Activated T-helper 1 cell treated with anti-CD3 and anti-CD28 coated beads, Interleukin-12 subunit alpha, Interleukin-12 subunit beta, Interleukin-2, Interleukin-4 antibody, amounts not matched to agents 30 ng/mL and 10 ng/mL and 1 ng/mL, durations not matched to agents 14 hours and 24 hours and 36 hours (primary cell): ENCODE measurements at regions not wholly inside any gene's neighbourhood (a gene's known extent, or its start where the extent isn't known, plus 50 kb on each side); places are given as distances from the start of the nearest gene placed in this dataset.

Experiments used
- DNase-seq: peaks from one replicate; pipeline ENCODE4 v3.0.0; 2021; ENCODE audit warnings: low spot score
- H3K27ac Mint-ChIP-seq: one replicate; pipeline ENCODE4 v1.8.0; 2021; ENCODE audit warnings: mild to moderate bottlenecking, mixed read lengths
- H3K27me3 Mint-ChIP-seq: one replicate; pipeline ENCODE4 v1.8.0; 2022; ENCODE audit warnings: mild to moderate bottlenecking, moderate library complexity, mixed read lengths; ENCODE audit not compliant: insufficient read depth
- H3K36me3 Mint-ChIP-seq: one replicate; pipeline ENCODE4 v1.8.0; 2021; ENCODE audit warnings: low read depth, mixed read lengths
- H3K4me1 Mint-ChIP-seq: one replicate; pipeline ENCODE4 v1.8.0; 2021; ENCODE audit warnings: low read depth, mixed read lengths
- H3K4me3 Mint-ChIP-seq: one replicate; pipeline ENCODE4 v1.8.0; 2021; ENCODE audit warnings: mild to moderate bottlenecking, moderate library complexity, mixed read lengths
- H3K9me3 Mint-ChIP-seq: one replicate; pipeline ENCODE4 v1.8.0; 2021; ENCODE audit warnings: mixed read lengths
- intact Hi-C: fragments of 100-400 bp; cut with micrococcal nuclease; formaldehyde crosslinking; loops from one replicate; pipeline ENCODE4 v1.15.1; 2024

DNA sequence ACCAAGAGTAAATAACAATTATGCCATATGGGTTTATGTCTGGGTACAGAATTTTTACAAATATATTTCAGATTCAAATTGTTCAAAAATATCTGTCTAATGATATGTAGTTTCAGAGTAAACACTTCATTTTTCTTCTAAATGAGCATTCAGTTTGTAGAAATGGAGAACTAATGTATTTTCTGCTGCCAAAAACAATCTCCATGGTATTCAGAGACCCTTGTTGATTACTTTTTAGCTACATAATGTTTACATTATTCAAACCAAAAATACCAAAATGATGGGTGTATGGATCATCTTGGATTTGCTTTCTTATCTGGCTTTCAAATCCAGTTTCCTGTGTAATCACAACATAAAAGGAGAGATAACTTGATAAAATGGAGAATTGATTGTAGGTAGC lies 576.0 kb upstream of the CDH4 start:
- no peaks in the 10 kb centered on the region for H3K36me3 Mint-ChIP-seq
- no peaks in the 10 kb centered on the region for H3K27me3 Mint-ChIP-seq
- H3K27ac Mint-ChIP-seq: no peak overlapping the region
- intact Hi-C loops: no loop called here
- no peaks in the 10 kb centered on the region for H3K9me3 Mint-ChIP-seq
- no peak for DNase-seq
- H3K4me1 Mint-ChIP-seq: no peaks in the 10 kb centered on the region
- no peak overlapping the region for H3K4me3 Mint-ChIP-seq

- Mint-ChIP-seq H3K9me3 (no peaks in the 10 kb centered on the region), H3K4me1 (no peaks in the 10 kb centered on the region), H3K36me3 (no peaks in the 10 kb centered on the region), H3K27ac (no peak overlapping the region), H3K27me3 (no peaks in the 10 kb centered on the region), H3K4me3 (no peak overlapping the region)
- DNase-seq: no peak
- intact Hi-C loops: no loop called here
Observed at GRCh38 chr20:60677819-60678218, 574.2 kb upstream of the CDH4 start.

- Mint-ChIP-seq H3K4me1 (no peaks in the 10 kb centered on the region), H3K36me3 (no peaks in the 10 kb centered on the region), H3K4me3 (no peak overlapping the region), H3K9me3 (no peaks in the 10 kb centered on the region), H3K27me3 (no peaks in the 10 kb centered on the region), H3K27ac (no peak overlapping the region)
- DNase-seq: no peak
- intact Hi-C loops: no loop called here
Observed at GRCh38 chr20:60680554-60680953, 571.5 kb upstream of the CDH4 start.

- intact Hi-C loops: no loop called here
- no peaks in the 10 kb centered on the region for H3K9me3 Mint-ChIP-seq
- no peaks in the 10 kb centered on the region for H3K27me3 Mint-ChIP-seq
- H3K4me1 Mint-ChIP-seq: no peaks in the 10 kb centered on the region
- DNase-seq: no peak
- no peak overlapping the region for H3K4me3 Mint-ChIP-seq
- no peak overlapping the region for H3K27ac Mint-ChIP-seq
- no peaks in the 10 kb centered on the region for H3K36me3 Mint-ChIP-seq
Observed at GRCh38 chr20:60687213-60687612, 564.8 kb upstream of the CDH4 start.

DNA sequence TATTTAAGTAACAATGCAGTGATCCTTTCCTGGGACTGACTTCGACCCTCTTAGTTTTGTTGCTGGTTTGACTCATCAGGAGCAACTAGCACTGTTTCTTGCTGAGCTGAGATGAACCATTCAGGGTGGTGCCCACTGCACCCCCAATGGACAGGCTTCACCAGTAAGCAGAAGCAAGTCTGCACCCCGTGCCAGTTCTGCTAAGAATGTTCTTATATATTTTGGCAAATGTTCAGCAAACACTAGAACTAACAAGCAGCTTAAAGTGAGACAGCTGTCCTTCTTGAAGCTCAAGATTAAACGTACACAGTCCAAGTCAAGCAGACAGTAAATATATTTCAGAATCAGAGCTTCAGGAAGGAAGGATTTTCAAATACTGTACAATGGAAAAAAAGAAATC lies 561.3 kb upstream of the CDH4 start:
- no peaks in the 10 kb centered on the region for H3K9me3 Mint-ChIP-seq

DNA sequence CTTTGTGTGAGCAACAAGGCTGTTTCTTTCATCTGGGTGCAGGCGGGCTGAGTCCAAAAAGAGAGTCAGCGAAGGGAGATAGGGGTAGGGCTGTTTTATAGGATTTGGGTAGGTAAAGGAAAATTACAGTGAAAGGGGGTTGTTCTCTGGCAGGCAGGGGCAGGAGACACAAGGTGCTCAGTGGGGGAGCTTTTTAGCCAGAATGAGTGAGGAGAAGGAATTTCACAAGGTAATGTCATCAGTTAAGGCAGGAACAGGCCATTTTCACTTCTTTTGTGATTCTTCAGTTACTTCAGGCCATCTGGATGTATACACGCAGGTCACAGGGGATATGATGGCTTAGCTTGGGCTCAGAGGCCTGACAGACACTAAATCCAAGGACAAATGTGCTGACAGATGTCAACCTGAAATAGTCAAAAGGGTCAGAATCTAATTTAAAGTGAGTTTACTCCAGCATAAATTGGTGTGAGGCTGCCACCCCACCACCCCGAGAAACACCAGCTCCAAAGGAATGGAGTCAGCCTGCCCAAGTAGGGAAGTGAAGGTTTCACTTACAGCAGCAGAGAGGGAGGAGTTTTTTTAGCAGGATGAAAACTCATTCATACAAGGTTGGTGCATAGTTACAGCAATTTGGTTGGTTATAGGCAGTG lies 560.0 kb upstream of the CDH4 start:
- H3K27ac Mint-ChIP-seq: no peak overlapping the region

More for the DNA sequence above, 561.3 kb upstream of the CDH4 start:
- intact Hi-C loops: no loop called here
- DNase-seq: no peak
- Mint-ChIP-seq H3K4me1 (no peaks in the 10 kb centered on the region), H3K27me3 (peaks cover 1% of the 10 kb centered on the region), H3K27ac (no peak overlapping the region), H3K4me3 (no peak overlapping the region), H3K36me3 (no peaks in the 10 kb centered on the region)

GRCh38 chr20:60693496-60694133 lies 558.4 kb upstream of the CDH4 start:
- intact Hi-C loops: no loop called here
- H3K27me3 Mint-ChIP-seq: peaks cover 4% of the 10 kb centered on the region
- H3K9me3 Mint-ChIP-seq: no peaks in the 10 kb centered on the region
- no peaks in the 10 kb centered on the region for H3K36me3 Mint-ChIP-seq
- H3K4me1 Mint-ChIP-seq: no peaks in the 10 kb centered on the region
- DNase-seq: no peak
- H3K27ac Mint-ChIP-seq: no peak overlapping the region
- no peak overlapping the region for H3K4me3 Mint-ChIP-seq

More for the DNA sequence above, 560.0 kb upstream of the CDH4 start:
- no peaks in the 10 kb centered on the region for H3K9me3 Mint-ChIP-seq
- no peak for DNase-seq
- no peak overlapping the region for H3K4me3 Mint-ChIP-seq
- H3K4me1 Mint-ChIP-seq: no peaks in the 10 kb centered on the region
- no peaks in the 10 kb centered on the region for H3K36me3 Mint-ChIP-seq
- intact Hi-C loops: no loop called here
- peaks cover 1% of the 10 kb centered on the region for H3K27me3 Mint-ChIP-seq

DNA sequence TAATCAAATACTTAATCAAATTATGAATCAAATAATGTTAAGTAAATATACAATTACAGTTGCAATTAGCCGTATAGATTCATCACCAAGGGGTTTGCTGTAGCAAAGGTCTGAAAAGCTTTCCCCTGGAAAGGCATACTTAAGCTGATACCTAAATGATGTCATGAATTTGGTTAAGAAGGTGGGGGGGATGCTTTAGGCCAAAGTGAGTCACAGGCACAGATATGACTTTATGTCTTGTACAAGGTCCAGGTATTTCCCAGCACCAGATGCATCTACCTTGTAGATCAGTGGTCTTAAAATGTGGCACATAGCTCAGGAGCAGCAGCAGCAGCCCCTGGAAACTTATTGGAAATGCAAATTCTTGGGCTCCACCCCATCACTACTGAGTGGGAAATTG lies 557.3 kb upstream of the CDH4 start:
- no peak overlapping the region for H3K27ac Mint-ChIP-seq
- DNase-seq: no peak

DNA sequence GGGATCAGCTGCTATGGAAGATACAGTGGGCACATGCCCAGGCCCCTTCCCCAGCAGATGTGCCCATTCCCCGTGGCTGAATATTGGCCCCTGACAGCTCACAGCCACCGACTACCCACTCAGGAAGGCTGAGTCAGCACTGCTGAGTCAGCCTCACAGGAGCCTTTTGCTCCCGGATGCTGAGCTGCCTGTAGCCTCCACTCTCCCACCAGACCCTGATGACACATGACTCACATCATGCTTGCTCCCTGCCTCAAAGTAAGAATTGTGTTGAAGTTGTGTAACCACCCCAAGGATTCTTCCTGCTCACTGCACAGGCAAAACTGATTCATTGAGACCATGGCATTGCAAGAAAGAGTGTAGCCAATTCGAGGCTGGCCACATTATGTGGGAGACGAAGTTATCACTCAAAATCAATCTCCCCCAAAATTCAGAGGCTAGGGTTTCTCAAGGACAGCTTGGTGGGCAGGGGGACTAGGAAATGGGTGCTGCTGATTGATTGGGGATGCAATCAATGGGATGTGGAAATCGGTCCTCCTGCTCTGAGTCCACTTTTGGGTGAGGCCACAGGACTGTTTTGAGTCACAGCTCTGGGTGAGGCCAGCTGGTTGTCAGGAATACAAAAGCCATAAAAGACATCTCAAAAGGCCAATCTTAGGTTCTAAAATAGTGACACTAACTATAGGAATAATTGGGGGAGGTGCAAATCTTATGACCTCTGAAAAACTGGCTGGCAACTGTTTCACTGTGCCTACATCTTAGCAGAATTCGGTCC lies 556.6 kb upstream of the CDH4 start:
- no peak overlapping the region for H3K4me3 Mint-ChIP-seq
- intact Hi-C loops: no loop called here
- no peaks in the 10 kb centered on the region for H3K36me3 Mint-ChIP-seq
- H3K9me3 Mint-ChIP-seq: no peaks in the 10 kb centered on the region
- peaks cover 4% of the 10 kb centered on the region for H3K27me3 Mint-ChIP-seq
- DNase-seq: no peak
- H3K4me1 Mint-ChIP-seq: no peaks in the 10 kb centered on the region
- no peak overlapping the region for H3K27ac Mint-ChIP-seq

More for the DNA sequence above, 557.3 kb upstream of the CDH4 start:
- Mint-ChIP-seq H3K27me3 (peaks cover 4% of the 10 kb centered on the region), H3K4me3 (no peak overlapping the region), H3K36me3 (no peaks in the 10 kb centered on the region), H3K4me1 (no peaks in the 10 kb centered on the region), H3K9me3 (no peaks in the 10 kb centered on the region)
- intact Hi-C loops: no loop called here

DNA sequence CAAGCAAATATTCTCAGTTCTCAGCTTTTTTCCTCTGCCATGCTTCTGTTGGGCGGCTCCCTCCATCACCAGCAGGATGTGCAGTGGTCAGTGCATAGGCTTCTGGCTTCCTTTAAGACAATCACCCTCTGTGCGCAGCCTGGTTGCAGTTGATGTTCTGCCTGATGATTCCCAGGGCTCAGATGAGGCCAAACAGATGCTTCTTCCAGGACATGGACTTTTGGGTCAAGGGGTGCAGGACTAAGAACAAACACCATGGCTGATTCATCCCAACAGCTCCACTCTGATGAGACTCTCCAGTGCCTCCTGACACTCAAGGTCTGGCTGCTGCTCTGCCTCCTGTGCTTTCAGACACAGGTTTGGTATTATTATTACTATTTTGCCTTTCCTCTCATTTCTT lies 554.8 kb upstream of the CDH4 start:
- no peaks in the 10 kb centered on the region for H3K9me3 Mint-ChIP-seq
- DNase-seq: no peak

GRCh38 chr20:60700728-60701127 lies 551.3 kb upstream of the CDH4 start:
- Mint-ChIP-seq H3K36me3 (no peaks in the 10 kb centered on the region), H3K27ac (no peak overlapping the region), H3K4me3 (no peak overlapping the region), H3K4me1 (no peaks in the 10 kb centered on the region), H3K27me3 (peaks cover 7% of the 10 kb centered on the region), H3K9me3 (no peaks in the 10 kb centered on the region)
- DNase-seq: no peak
- intact Hi-C loops: no loop called here

More for the DNA sequence above, 554.8 kb upstream of the CDH4 start:
- Mint-ChIP-seq H3K4me1 (no peaks in the 10 kb centered on the region), H3K36me3 (no peaks in the 10 kb centered on the region), H3K4me3 (no peak overlapping the region), H3K27me3 (peaks cover 6% of the 10 kb centered on the region), H3K27ac (no peak overlapping the region)
- intact Hi-C loops: no loop called here

GRCh38 chr20:60704147-60704546 lies 547.9 kb upstream of the CDH4 start:
- H3K27me3 Mint-ChIP-seq: peaks cover 4% of the 10 kb centered on the region
- no peak for DNase-seq
- no peaks in the 10 kb centered on the region for H3K36me3 Mint-ChIP-seq
- intact Hi-C loops: no loop called here
- no peaks in the 10 kb centered on the region for H3K4me1 Mint-ChIP-seq
- no peak overlapping the region for H3K4me3 Mint-ChIP-seq
- H3K27ac Mint-ChIP-seq: no peak overlapping the region
- H3K9me3 Mint-ChIP-seq: no peaks in the 10 kb centered on the region

GRCh38 chr20:60713396-60713795 lies 538.7 kb upstream of the CDH4 start:
- no peak overlapping the region for H3K27ac Mint-ChIP-seq
- H3K4me3 Mint-ChIP-seq: no peak overlapping the region
- H3K36me3 Mint-ChIP-seq: no peaks in the 10 kb centered on the region
- no peaks in the 10 kb centered on the region for H3K4me1 Mint-ChIP-seq
- peaks cover 2% of the 10 kb centered on the region for H3K27me3 Mint-ChIP-seq
- H3K9me3 Mint-ChIP-seq: no peaks in the 10 kb centered on the region
- intact Hi-C loops: no loop called here
- no peak for DNase-seq
